ENCODE measurements at regions not wholly inside any gene's neighbourhood (a gene's known extent, or its start where the extent isn't known, plus 50 kb on each side); places are given as distances from the start of the nearest gene placed in this dataset.

GRCh38 chr11:26842478-26843282 lies 120.8 kb upstream of the SLC5A12 start:
- TF ChIP-seq MAX (IDR thresholded peaks at IDR 0.05): no peak
- TF ChIP-seq TCF7L2 (IDR thresholded peaks at IDR 0.05; ENCODE audit: borderline replicate concordance, extremely low read depth, insufficient read depth, insufficient read length): no peak

Data from HCT116 (cell line).